ENCODE measurements at regions not wholly inside any gene's neighbourhood (a gene's known extent, or its start where the extent isn't known, plus 50 kb on each side); places are given as distances from the start of the nearest gene placed in this dataset.
"Not testable (repeated sequence)": the region's sequence is repeated elsewhere in the genome, so short reads cannot be mapped to it uniquely, and the experiment has no call there.

DNA sequence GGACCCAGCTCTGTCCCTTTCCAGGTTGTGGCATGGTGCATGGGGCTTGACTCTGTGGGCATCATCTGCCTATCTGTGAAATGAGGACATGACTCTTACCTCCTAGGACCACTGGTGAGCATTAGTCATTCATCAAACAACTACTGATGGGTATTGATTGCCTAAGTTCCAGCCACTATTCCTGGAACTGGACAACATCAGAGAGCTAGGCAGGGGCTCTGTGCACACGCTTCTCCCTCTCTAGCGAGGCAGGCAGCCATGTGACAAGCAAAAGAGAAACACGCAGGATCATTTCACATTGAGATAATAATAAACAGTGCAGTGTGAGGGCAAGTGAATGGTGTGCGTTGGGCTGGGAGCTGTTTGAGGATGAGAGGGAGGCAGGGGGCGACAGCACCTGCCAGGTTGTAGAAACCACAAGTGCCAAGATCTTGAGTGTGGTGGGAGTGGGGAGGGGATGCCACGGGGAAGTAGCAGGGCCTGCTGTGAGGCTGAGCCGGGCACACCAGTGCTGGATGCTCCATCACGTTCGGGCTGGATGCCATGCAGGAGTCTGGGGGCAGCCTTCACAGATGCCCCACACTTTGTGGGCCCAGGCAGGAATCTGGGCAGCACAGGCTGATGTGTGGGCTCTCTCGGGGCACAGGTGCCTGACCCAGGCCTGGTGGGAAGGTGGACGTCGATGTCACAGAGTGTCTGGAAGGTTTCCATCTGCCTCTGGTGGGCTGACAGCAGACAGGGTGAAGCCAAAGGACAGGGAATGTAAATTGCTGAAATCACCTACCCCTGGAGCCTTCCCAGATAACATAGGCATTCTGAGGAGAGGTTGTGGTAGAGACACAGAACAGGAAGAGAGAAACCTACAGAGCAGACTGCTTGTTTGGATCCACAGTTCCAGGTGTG, 405.5 kb downstream of the RPS24 start:
- no peak for FAIRE-seq
- no peak for DNase-seq (ENCODE audit: insufficient read length, low spot score)
- TF ChIP-seq, protein P1, sequence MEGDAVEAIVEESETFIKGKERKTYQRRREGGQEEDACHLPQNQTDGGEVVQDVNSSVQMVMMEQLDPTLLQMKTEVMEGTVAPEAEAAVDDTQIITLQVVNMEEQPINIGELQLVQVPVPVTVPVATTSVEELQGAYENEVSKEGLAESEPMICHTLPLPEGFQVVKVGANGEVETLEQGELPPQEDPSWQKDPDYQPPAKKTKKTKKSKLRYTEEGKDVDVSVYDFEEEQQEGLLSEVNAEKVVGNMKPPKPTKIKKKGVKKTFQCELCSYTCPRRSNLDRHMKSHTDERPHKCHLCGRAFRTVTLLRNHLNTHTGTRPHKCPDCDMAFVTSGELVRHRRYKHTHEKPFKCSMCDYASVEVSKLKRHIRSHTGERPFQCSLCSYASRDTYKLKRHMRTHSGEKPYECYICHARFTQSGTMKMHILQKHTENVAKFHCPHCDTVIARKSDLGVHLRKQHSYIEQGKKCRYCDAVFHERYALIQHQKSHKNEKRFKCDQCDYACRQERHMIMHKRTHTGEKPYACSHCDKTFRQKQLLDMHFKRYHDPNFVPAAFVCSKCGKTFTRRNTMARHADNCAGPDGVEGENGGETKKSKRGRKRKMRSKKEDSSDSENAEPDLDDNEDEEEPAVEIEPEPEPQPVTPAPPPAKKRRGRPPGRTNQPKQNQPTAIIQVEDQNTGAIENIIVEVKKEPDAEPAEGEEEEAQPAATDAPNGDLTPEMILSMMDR (IDR thresholded peaks at IDR 0.05; ENCODE audit: insufficient read depth, missing control alignments) = no peak

DNA sequence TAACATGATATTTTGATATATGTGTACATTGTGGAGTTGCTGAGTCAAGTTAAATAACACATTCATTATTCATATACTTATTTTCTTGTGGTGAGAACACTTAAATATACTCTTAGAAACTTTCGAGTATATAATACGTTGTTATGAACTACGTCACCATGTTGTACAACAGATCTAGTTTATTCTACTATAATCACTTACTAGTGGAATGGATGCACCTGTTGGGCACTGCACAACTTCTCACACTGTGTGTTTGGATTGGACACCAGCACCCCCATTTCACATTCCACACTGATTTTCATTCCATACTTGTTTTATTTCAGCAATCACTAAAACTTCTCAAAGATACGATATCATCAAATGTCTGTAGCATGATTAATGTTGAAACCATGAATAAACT, 407.3 kb downstream of the RPS24 start:
- DNase-seq (ENCODE audit: insufficient read length, low spot score) (no peak), FAIRE-seq (no peak)
- TF ChIP-seq, protein P1 (IDR thresholded peaks at IDR 0.05; ENCODE audit: insufficient read depth, missing control alignments) = no peak

GRCh38 chr10:78441694-78442093, 408.0 kb downstream of the RPS24 start:
- DNase-seq (ENCODE audit: insufficient read length, low spot score) = no peak
- TF ChIP-seq, protein P1 (IDR thresholded peaks at IDR 0.05; ENCODE audit: insufficient read depth, missing control alignments) = no peak
- FAIRE-seq = no peak

GRCh38 chr10:78442836-78443550, 409.3 kb downstream of the RPS24 start:
- TF ChIP-seq, protein P1 (IDR thresholded peaks at IDR 0.05; ENCODE audit: insufficient read depth, missing control alignments) = no peak
- FAIRE-seq (no peak), DNase-seq (ENCODE audit: insufficient read length, low spot score) (no peak)

DNA sequence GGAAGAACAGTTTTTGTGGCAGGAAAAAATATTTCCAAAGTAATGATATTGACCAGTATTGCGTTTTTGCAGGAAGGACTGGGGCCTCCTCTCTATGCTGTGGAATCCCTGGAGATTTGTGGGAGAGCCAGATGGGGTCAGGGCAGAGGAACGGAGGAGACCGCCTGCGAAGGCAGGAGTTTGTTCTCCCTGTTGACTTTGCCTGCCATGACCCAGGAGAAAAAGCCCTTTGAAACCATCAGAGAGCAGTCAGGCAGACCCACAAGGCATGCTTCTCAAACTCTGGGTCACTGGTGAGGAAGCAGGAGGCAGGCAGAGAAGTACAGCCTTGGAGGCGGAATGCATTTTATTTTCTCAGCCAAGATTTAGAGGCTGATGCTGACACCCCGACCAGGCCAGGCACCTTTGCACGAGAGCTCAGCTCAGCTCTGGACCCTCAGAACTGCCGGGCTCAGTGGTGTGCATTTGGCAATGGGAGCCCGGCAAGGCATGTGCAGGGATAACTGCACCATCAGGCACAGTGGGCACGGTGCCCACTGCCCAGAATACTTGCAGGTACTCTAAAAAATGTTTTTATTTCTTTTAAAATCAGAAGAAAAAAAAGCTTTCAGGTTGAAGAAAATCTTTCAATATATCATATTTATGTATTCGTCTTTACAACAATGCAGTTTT, 410.4 kb downstream of the RPS24 start:
- DNase-seq (ENCODE audit: insufficient read length, low spot score) (no peak), FAIRE-seq (no peak)
- TF ChIP-seq, protein P1 (IDR thresholded peaks at IDR 0.05; ENCODE audit: insufficient read depth, missing control alignments) = no peak

- not testable (repeated sequence) for FAIRE-seq; DNase-seq (ENCODE audit: insufficient read length, low spot score)
These were observed 411.1 kb downstream of the RPS24 start for GRCh38 chr10:78444741-78445140.

DNA sequence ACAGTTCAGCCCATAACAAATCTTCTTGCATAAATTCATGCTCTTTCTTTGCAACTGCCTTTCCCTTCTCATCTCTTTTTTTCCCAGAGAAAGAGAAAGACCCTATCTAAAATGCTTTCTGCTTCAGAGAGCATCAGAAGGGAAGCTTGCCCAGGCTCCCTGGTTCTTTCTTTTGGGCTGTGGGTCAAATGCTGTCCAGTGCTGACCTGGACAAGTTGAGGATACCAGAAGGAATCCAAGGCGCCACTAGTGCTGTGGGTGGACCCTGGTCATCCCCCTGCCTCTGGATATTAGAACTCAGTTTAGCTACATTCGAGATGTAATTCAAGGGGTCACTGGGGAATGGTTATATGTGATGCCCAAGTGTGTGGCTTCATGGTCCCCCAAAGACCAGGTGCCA, 411.6 kb downstream of the RPS24 start:
- DNase-seq (ENCODE audit: insufficient read length, low spot score) = no peak
- no peak for FAIRE-seq
- TF ChIP-seq, protein P1 (IDR thresholded peaks at IDR 0.05; ENCODE audit: insufficient read depth, missing control alignments) = no peak

Measured in D721Med (cell line).